ENCODE measurements at regions not wholly inside any gene's neighbourhood (a gene's known extent, or its start where the extent isn't known, plus 50 kb on each side); places are given as distances from the start of the nearest gene placed in this dataset.
A peak's percentile ranks its signal among the peaks of the same experiment; 100 is the strongest.

- no peak for DNase-seq
Measured at GRCh38 chr12:4223273-4223845, 50.2 kb upstream of the CCND2 start.

GRCh38 chr12:4221258-4221620 is 52.3 kb upstream of the CCND2 start:
- DNase-seq: no peak

GRCh38 chr12:4220536-4221257 is 52.9 kb upstream of the CCND2 start:
- no peak for DNase-seq

- DNase-seq: peak; percentile 16
Measured at GRCh38 chr12:4217091-4217490, 56.5 kb upstream of the CCND2 start.

- no peak for DNase-seq
Measured at GRCh38 chr12:4216187-4216927, 57.2 kb upstream of the CCND2 start.

- peak; percentile 54 for DNase-seq
Measured at GRCh38 chr12:4215229-4216186, 58.1 kb upstream of the CCND2 start.

GRCh38 chr12:4214877-4215228 is 58.7 kb upstream of the CCND2 start:
- DNase-seq: no peak

- DNase-seq: no peak
Measured at GRCh38 chr12:4213471-4213870, 60.1 kb upstream of the CCND2 start.

- DNase-seq: no peak
Measured at GRCh38 chr12:4212845-4213244, 60.7 kb upstream of the CCND2 start.

- DNase-seq: no peak
Measured at GRCh38 chr12:4211372-4211771, 62.2 kb upstream of the CCND2 start.

GRCh38 chr12:4210183-4210582 is 63.4 kb upstream of the CCND2 start:
- DNase-seq: no peak

- DNase-seq: no peak
Measured at GRCh38 chr12:4206470-4206869, 67.1 kb upstream of the CCND2 start.

GRCh38 chr12:4203772-4204376 is 69.7 kb upstream of the CCND2 start:
- no peak for DNase-seq

GRCh38 chr12:4202918-4203317 is 70.6 kb upstream of the CCND2 start:
- DNase-seq: no peak

GRCh38 chr12:4202487-4202886 is 71.1 kb upstream of the CCND2 start:
- DNase-seq: no peak

- no peak for DNase-seq
Measured at GRCh38 chr12:4201333-4202100, 72.0 kb upstream of the CCND2 start.

GRCh38 chr12:4197922-4198763 is 75.4 kb upstream of the CCND2 start:
- DNase-seq: no peak

- no peak for DNase-seq
Measured at GRCh38 chr12:4196805-4197420, 76.6 kb upstream of the CCND2 start.

- no peak for DNase-seq
Measured at GRCh38 chr12:4194668-4195067, 78.9 kb upstream of the CCND2 start.

- DNase-seq: no peak
Measured at GRCh38 chr12:4193821-4194220, 79.7 kb upstream of the CCND2 start.

- no peak for DNase-seq
Measured at GRCh38 chr12:4191642-4192041, 81.9 kb upstream of the CCND2 start.

Measured in CD4-positive, alpha-beta T cell treated with Interleukin-21 for 1 hour (primary cell).